ENCODE measurements at regions not wholly inside any gene's neighbourhood (a gene's known extent, or its start where the extent isn't known, plus 50 kb on each side); places are given as distances from the start of the nearest gene placed in this dataset.

- no peak for TF ChIP-seq CTCF (IDR thresholded peaks at IDR 0.05)
- TF ChIP-seq POLR2A (IDR thresholded peaks at IDR 0.05): no peak
- no peak for TF ChIP-seq EP300 (IDR thresholded peaks at IDR 0.05)
- no peak for TF ChIP-seq POLR2AphosphoS5 (IDR thresholded peaks at IDR 0.05)
Measured at GRCh38 chr13:79691826-79692225, 210.9 kb downstream of the NDFIP2 start.
